Endodermal cell (in vitro differentiated cells): ENCODE measurements at regions not wholly inside any gene's neighbourhood (a gene's known extent, or its start where the extent isn't known, plus 50 kb on each side); places are given as distances from the start of the nearest gene placed in this dataset.
A peak's percentile ranks its signal among the peaks of the same experiment; 100 is the strongest.

Experiments used
- DNase-seq: peaks from one replicate; pipeline ENCODE4 v3.0.0-alpha.2; 2017
- H3K27ac ChIP-seq: 2 replicates; pipeline ENCODE4 v1.5.1; 2013; ENCODE audit warnings: mild to moderate bottlenecking, low read depth, low read length, moderate library complexity
- H3K27me3 ChIP-seq: 2 replicates; pipeline ENCODE4 v1.6.1; 2013; ENCODE audit warnings: mild to moderate bottlenecking, low read length, moderate library complexity; ENCODE audit not compliant: insufficient read depth, control insufficient read depth, poor library complexity, severe bottlenecking
- H3K36me3 ChIP-seq: 2 replicates; pipeline ENCODE4 v1.7.0; 2013; ENCODE audit warnings: mild to moderate bottlenecking, low read length, moderate library complexity; ENCODE audit not compliant: control insufficient read depth, insufficient read depth
- H3K4me1 ChIP-seq: one replicate; pipeline ENCODE4 v1.7.0; 2013; ENCODE audit warnings: low read length; ENCODE audit not compliant: control insufficient read depth, insufficient read depth
- H3K4me3 ChIP-seq: 2 replicates; pipeline ENCODE4 v1.5.1; 2013; ENCODE audit warnings: mild to moderate bottlenecking, low read length, moderate library complexity
- H3K9ac ChIP-seq: 2 replicates; pipeline ENCODE4 v1.6.1; 2013; ENCODE audit warnings: mild to moderate bottlenecking, low read length, moderate library complexity; ENCODE audit not compliant: poor library complexity, severe bottlenecking; ENCODE audit errors: extremely low read depth
- H3K9me3 ChIP-seq: 2 replicates; pipeline ENCODE4 v1.6.1; 2013; ENCODE audit warnings: mild to moderate bottlenecking, low read length, moderate library complexity; ENCODE audit not compliant: control insufficient read depth
- H3K27ac Mint-ChIP-seq: 2 replicates; pipeline ENCODE4 v1.8.0; 2020; ENCODE audit warnings: mixed read lengths
- H3K27me3 Mint-ChIP-seq: 2 replicates; pipeline ENCODE4 v1.8.0; 2021; ENCODE audit warnings: mild to moderate bottlenecking, mixed read lengths; ENCODE audit not compliant: insufficient read depth
- H3K36me3 Mint-ChIP-seq: 2 replicates; pipeline ENCODE4 v1.8.0; 2020; ENCODE audit warnings: low read depth, mixed read lengths
- H3K4me1 Mint-ChIP-seq: 2 replicates; pipeline ENCODE4 v1.8.0; 2020; ENCODE audit warnings: mixed read lengths
- H3K4me3 Mint-ChIP-seq: 2 replicates; pipeline ENCODE4 v1.8.0; 2020; ENCODE audit warnings: mild to moderate bottlenecking, moderate library complexity, mixed read lengths
- H3K9me3 Mint-ChIP-seq: 2 replicates; pipeline ENCODE4 v1.8.0; 2020; ENCODE audit warnings: mild to moderate bottlenecking, mixed read lengths
- WGBS, 2 experiments: methylation state at CpG; one replicate each; pipeline versions ENCODE4 v1.1.5 to v1.1.7; 2013; ENCODE audit warnings: missing lambda C conversion rate in 2 of 2, mixed read lengths in 1 of 2; ENCODE audit not compliant: insufficient coverage in 1 of 2, insufficient read length in 1 of 2; 5-methylcytosine and 5-hydroxymethylcytosine counted together
- TF ChIP-seq, protein P1 (sequence below): fragments of 200-600 bp; sonication (generic); conservative IDR thresholded peaks from 2 replicates; pipeline ENCODE4 v1.5.0; 2021; ENCODE audit warnings: antibody characterized with exemption, mild to moderate bottlenecking

DNA sequence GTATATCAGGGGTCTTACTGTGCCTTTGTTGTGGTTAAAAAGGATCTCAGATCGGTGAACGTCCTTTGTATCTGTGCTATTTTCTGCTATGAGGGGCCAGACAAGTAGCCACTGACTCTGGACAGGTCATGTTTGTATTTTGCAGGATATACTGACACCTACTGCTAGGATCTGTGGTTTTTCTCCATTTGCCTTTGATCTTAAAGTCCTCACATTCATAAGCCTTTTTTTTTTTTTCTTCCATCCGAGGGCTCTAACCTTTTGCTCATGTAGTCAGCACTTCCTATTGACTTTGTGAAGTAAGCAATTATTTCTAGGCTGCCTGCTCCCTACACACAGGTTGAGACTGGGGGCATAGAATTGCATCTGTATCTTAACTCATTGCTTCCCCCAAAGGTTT, 106.2 kb downstream of the SLITRK5 start:
- WGBS, 2 experiments = 25 to 46% methylated on average over 3 of the region's 3 CpGs
- TF ChIP-seq, protein P1, sequence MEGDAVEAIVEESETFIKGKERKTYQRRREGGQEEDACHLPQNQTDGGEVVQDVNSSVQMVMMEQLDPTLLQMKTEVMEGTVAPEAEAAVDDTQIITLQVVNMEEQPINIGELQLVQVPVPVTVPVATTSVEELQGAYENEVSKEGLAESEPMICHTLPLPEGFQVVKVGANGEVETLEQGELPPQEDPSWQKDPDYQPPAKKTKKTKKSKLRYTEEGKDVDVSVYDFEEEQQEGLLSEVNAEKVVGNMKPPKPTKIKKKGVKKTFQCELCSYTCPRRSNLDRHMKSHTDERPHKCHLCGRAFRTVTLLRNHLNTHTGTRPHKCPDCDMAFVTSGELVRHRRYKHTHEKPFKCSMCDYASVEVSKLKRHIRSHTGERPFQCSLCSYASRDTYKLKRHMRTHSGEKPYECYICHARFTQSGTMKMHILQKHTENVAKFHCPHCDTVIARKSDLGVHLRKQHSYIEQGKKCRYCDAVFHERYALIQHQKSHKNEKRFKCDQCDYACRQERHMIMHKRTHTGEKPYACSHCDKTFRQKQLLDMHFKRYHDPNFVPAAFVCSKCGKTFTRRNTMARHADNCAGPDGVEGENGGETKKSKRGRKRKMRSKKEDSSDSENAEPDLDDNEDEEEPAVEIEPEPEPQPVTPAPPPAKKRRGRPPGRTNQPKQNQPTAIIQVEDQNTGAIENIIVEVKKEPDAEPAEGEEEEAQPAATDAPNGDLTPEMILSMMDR = peak; percentile 31
- Mint-ChIP-seq H3K9me3 (no peaks in the 10 kb centered on the region), H3K27me3 (peaks cover 31% of the 10 kb centered on the region), H3K27ac (no peak overlapping the region), H3K4me1 (no peaks in the 10 kb centered on the region), H3K4me3 (no peak overlapping the region), H3K36me3 (no peaks in the 10 kb centered on the region)
- H3K9ac ChIP-seq = no peak overlapping the region
- H3K27ac ChIP-seq = no peak overlapping the region
- peak; percentile 43 for DNase-seq
- H3K9me3 ChIP-seq = no peaks in the 10 kb centered on the region
- no peaks in the 10 kb centered on the region for H3K27me3 ChIP-seq
- no peaks in the 10 kb centered on the region for H3K4me1 ChIP-seq
- no peaks in the 10 kb centered on the region for H3K36me3 ChIP-seq
- no peak overlapping the region for H3K4me3 ChIP-seq

DNA sequence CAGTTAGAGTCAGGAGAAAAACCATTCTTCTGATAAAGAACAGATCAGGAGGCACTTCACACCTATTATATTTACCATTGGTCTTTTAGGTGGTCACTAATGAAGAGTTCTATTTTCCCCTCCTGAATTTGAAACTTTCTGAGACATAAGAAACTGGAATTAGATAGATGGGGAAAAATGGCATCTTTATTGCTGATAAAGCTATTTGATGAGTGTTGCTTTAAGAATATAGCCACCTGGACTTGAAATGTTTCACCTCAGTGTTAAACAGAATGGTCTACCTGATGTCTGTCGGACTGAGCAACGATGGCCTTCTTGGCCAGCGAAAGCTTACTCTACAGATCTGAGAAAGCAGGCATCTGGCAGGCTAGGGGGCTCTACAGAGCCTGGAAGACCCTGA, 107.0 kb downstream of the SLITRK5 start:
- 79 to 82% methylated on average over 2 to 3 of the region's 3 CpGs for WGBS, 2 experiments
- H3K36me3 Mint-ChIP-seq = no peaks in the 10 kb centered on the region
- H3K36me3 ChIP-seq = no peaks in the 10 kb centered on the region
- peaks cover 31% of the 10 kb centered on the region for H3K27me3 Mint-ChIP-seq
- H3K4me1 ChIP-seq = no peaks in the 10 kb centered on the region
- TF ChIP-seq, protein P1 = no peak
- no peaks in the 10 kb centered on the region for H3K9me3 Mint-ChIP-seq
- DNase-seq = no peak
- H3K9me3 ChIP-seq = no peaks in the 10 kb centered on the region
- no peaks in the 10 kb centered on the region for H3K27me3 ChIP-seq
- no peaks in the 10 kb centered on the region for H3K4me1 Mint-ChIP-seq
- H3K27ac ChIP-seq = no peak overlapping the region
- no peak overlapping the region for H3K9ac ChIP-seq
- no peak overlapping the region for H3K4me3 Mint-ChIP-seq
- H3K4me3 ChIP-seq = no peak overlapping the region
- H3K27ac Mint-ChIP-seq = no peak overlapping the region

DNA sequence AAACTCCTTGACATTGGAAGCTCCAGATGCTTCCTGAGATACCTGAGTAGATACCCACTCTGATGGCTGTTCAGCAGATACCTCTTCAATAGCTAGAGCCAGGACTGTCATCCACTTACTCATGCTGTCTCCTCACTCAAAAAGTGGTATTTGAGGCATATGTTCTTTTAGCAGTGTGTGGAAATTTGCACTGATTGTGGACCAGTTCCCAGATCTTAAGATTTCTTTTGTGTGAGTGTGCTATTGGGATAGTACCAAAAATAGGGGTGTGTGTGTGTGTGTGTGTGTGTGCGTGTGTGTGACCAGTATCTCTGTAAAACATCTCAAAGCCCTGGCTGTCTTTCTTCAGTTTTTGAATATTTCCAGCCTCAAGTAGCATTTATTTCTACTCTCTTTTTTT, 108.3 kb downstream of the SLITRK5 start:
- Mint-ChIP-seq H3K27ac (no peak overlapping the region), H3K27me3 (peaks cover 31% of the 10 kb centered on the region), H3K4me3 (no peak overlapping the region), H3K9me3 (no peaks in the 10 kb centered on the region), H3K4me1 (no peaks in the 10 kb centered on the region), H3K36me3 (no peaks in the 10 kb centered on the region)
- H3K27me3 ChIP-seq = no peaks in the 10 kb centered on the region
- no peaks in the 10 kb centered on the region for H3K36me3 ChIP-seq
- H3K9ac ChIP-seq = no peak overlapping the region
- no peak overlapping the region for H3K4me3 ChIP-seq
- TF ChIP-seq, protein P1 = no peak
- H3K4me1 ChIP-seq = no peaks in the 10 kb centered on the region
- no peak overlapping the region for H3K27ac ChIP-seq
- DNase-seq = no peak
- H3K9me3 ChIP-seq = no peaks in the 10 kb centered on the region
- 83% methylated on average over 1 of the region's 1 CpG; no CpG with 5 or more reads in 1 of the 2 experiments for WGBS, 2 experiments
